Upper lobe of left lung (tissue), 6 donors: ENCODE measurements at regions not wholly inside any gene's neighbourhood (a gene's known extent, or its start where the extent isn't known, plus 50 kb on each side); places are given as distances from the start of the nearest gene placed in this dataset.

ENCODE experiments used
- ATAC-seq, 2 donors: fragments of 200-7000 bp; cut with Tn5 transposase; one replicate each; pipeline ENCODE4 v1.9.1; 2022; ENCODE audit warnings: mild to moderate bottlenecking in 2 of 2, moderate library complexity in 2 of 2; ENCODE audit not compliant: low FRiP score in 2 of 2
- DNase-seq, 2 donors: peaks; one replicate each; pipeline ENCODE4 v3.0.0-alpha.2; 2019 to 2020
- H3K27ac ChIP-seq, 4 donors: fragments of 200-600 bp; sonication (generic); one replicate each; pipeline ENCODE4 v1.5.1; 2016 to 2019
- H3K27me3 ChIP-seq, 4 donors: fragments of 200-600 bp; sonication (generic); one replicate each; pipeline ENCODE4 v1.5.1; 2017 to 2019
- H3K36me3 ChIP-seq, 4 donors: fragments of 200-600 bp; sonication (generic); one replicate each; pipeline ENCODE4 v1.5.1; 2016 to 2019
- H3K4me1 ChIP-seq, 4 donors: fragments of 200-600 bp; sonication (generic); one replicate each; pipeline ENCODE4 v1.5.1; 2018 to 2019
- H3K4me3 ChIP-seq, 4 donors: fragments of 200-600 bp; sonication (generic); one replicate each; pipeline ENCODE4 v1.5.1; 2017 to 2019; ENCODE audit warnings: mild to moderate bottlenecking in 2 of 4, moderate library complexity in 1 of 4
- H3K9me3 ChIP-seq, 4 donors: fragments of 200-600 bp; sonication (generic); one replicate each; pipeline ENCODE4 v1.5.1; 2018 to 2019
- CTCF ChIP-seq, 6 experiments: fragments of 450-650 bp in 4 of 6; fragments of 200-600 bp in 2 of 6; sonication (generic) in 2 of 6; IDR thresholded peaks; one replicate each; pipeline ENCODE4 v1.5.1; 2016 to 2019; ENCODE audit warnings: antibody characterized with exemption in 6 of 6
- EP300 ChIP-seq, 4 donors: sonication (generic); formaldehyde crosslinking; IDR thresholded peaks; one replicate each; pipeline ENCODE4 v1.5.1; 2017; ENCODE audit warnings: antibody characterized with exemption in 4 of 4, control low read depth in 2 of 4
- POLR2A ChIP-seq, 4 donors: fragments of 450-650 bp; IDR thresholded peaks; one replicate each; pipeline ENCODE4 v1.5.1; 2016 to 2017; ENCODE audit warnings: antibody characterized with exemption in 4 of 4, mild to moderate bottlenecking in 2 of 4
- POLR2AphosphoS5 ChIP-seq, 2 donors: sonication (generic); formaldehyde crosslinking; IDR thresholded peaks; one replicate each; pipeline ENCODE4 v1.5.1; 2017; ENCODE audit warnings: antibody characterized with exemption in 2 of 2
- WGBS, 2 donors: methylation state at CpG; one replicate each; pipeline ENCODE4 v1.1.5; 2017 to 2018; 5-methylcytosine and 5-hydroxymethylcytosine counted together
- donor health status: DM: no; HTN: no; CAD: no; lungs with moderate emphysema.
- donor health status: DM: no; HTN: yes; CAD: no; lungs with severe emphysema.

GRCh38 chr14:29355846-29356245, 571.8 kb downstream of the PRKD1 start:
- TF ChIP-seq EP300 (IDR thresholded peaks at IDR 0.05) = no peak
- no peak for TF ChIP-seq POLR2AphosphoS5 (IDR thresholded peaks at IDR 0.05)
- no peak for TF ChIP-seq CTCF (IDR thresholded peaks at IDR 0.05)
- TF ChIP-seq POLR2A (IDR thresholded peaks at IDR 0.05) = no peak
- H3K9me3 ChIP-seq = no peaks in the 10 kb centered on the region
- WGBS, 2 donors = 50 to 65% methylated on average over 1 of the region's 1 CpG
- H3K4me3 ChIP-seq = no peak overlapping the region
- H3K27me3 ChIP-seq = no peaks in the 10 kb centered on the region
- DNase-seq (no peak), ATAC-seq (no peak)
- no peak overlapping the region for H3K27ac ChIP-seq
- H3K36me3 ChIP-seq = no peaks in the 10 kb centered on the region
- H3K4me1 ChIP-seq = no peaks in the 10 kb centered on the region

- Histone ChIP-seq H3K4me1 (no peaks in the 10 kb centered on the region), H3K9me3 (no peaks in the 10 kb centered on the region), H3K27ac (no peak overlapping the region), H3K36me3 (no peaks in the 10 kb centered on the region), H3K4me3 (no peak overlapping the region), H3K27me3 (no peaks in the 10 kb centered on the region)
- DNase-seq = no peak
- no peak for TF ChIP-seq POLR2A (IDR thresholded peaks at IDR 0.05)
- no peak for ATAC-seq
- WGBS, 2 donors = 64 to 69% methylated on average over 3 of the region's 3 CpGs
Observed at GRCh38 chr14:29360656-29361055, 567.0 kb downstream of the PRKD1 start.

- WGBS, 2 donors = 87 to 98% methylated on average over 2 of the region's 2 CpGs
- Histone ChIP-seq H3K9me3 (no peaks in the 10 kb centered on the region), H3K4me3 (no peak overlapping the region), H3K27me3 (no peaks in the 10 kb centered on the region), H3K36me3 (no peaks in the 10 kb centered on the region), H3K27ac (no peak overlapping the region), H3K4me1 (no peaks in the 10 kb centered on the region)
- TF ChIP-seq CTCF (IDR thresholded peaks at IDR 0.05) (no peak), EP300 (IDR thresholded peaks at IDR 0.05) (no peak), POLR2A (IDR thresholded peaks at IDR 0.05) (no peak), POLR2AphosphoS5 (IDR thresholded peaks at IDR 0.05) (no peak)
- ATAC-seq = no peak
- no peak for DNase-seq
Observed at GRCh38 chr14:29370024-29370423, 557.6 kb downstream of the PRKD1 start.

GRCh38 chr14:29376237-29376636, 551.4 kb downstream of the PRKD1 start:
- ATAC-seq = no peak
- WGBS, 2 donors = 31 to 50% methylated on average over 4 of the region's 4 CpGs
- H3K4me3 ChIP-seq = no peak overlapping the region

GRCh38 chr14:29380826-29381225, 546.8 kb downstream of the PRKD1 start:
- no peak for ATAC-seq
- DNase-seq = no peak
- no peak overlapping the region for H3K4me3 ChIP-seq

More at GRCh38 chr14:29376237-29376636, 551.4 kb downstream of the PRKD1 start:
- Histone ChIP-seq H3K36me3 (no peaks in the 10 kb centered on the region), H3K27me3 (no peaks in the 10 kb centered on the region), H3K9me3 (no peaks in the 10 kb centered on the region), H3K27ac (no peak overlapping the region), H3K4me1 (no peaks in the 10 kb centered on the region)
- no peak for DNase-seq
- TF ChIP-seq POLR2AphosphoS5 (IDR thresholded peaks at IDR 0.05) = no peak
- TF ChIP-seq POLR2A (IDR thresholded peaks at IDR 0.05) = no peak
- no peak for TF ChIP-seq CTCF (IDR thresholded peaks at IDR 0.05)
- TF ChIP-seq EP300 (IDR thresholded peaks at IDR 0.05) = no peak

More at GRCh38 chr14:29380826-29381225, 546.8 kb downstream of the PRKD1 start:
- 85 to 87% methylated on average over 12 of the region's 12 CpGs for WGBS, 2 donors
- Histone ChIP-seq H3K9me3 (no peaks in the 10 kb centered on the region), H3K36me3 (no peaks in the 10 kb centered on the region), H3K27ac (no peak overlapping the region), H3K4me1 (no peaks in the 10 kb centered on the region), H3K27me3 (no peaks in the 10 kb centered on the region)
- TF ChIP-seq POLR2AphosphoS5 (IDR thresholded peaks at IDR 0.05) (no peak), CTCF (IDR thresholded peaks at IDR 0.05) (no peak), EP300 (IDR thresholded peaks at IDR 0.05) (no peak), POLR2A (IDR thresholded peaks at IDR 0.05) (no peak)
